ENCODE measurements at regions not wholly inside any gene's neighbourhood (a gene's known extent, or its start where the extent isn't known, plus 50 kb on each side); places are given as distances from the start of the nearest gene placed in this dataset.

DNA sequence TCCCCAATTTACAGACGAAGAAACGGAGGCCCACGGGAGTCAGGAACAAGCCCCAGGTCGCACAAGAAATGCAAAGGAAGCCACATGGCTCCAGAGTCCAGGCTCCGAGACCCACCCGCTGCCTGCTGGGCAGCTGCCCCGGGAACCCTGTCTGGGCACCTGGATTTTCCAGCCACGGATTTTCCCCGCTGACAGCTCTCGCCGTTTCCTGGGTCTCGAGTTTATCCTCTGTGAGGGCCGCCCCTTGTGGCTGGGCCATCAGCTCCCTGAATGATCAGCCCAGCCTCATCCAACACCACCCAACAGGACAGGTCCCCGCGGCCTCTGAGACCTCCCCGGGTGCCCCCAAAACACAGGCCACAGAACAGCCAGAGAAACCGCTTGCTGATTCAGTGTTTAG, 189.7 kb downstream of the BRD1 start:
- no peaks in the 10 kb centered on the region for H3K9me2 ChIP-seq (replicated peaks; ENCODE audit: low read length)
- ATAC-seq (no peak), DNase-seq (no peak)
- no peaks in the 10 kb centered on the region; the same call in 1 of the 2 replicates for H3K4me1 ChIP-seq (ENCODE audit: insufficient read depth, low read length)
- H3F3A ChIP-seq (ENCODE audit: low read length, unreplicated experiment) = no peaks in the 10 kb centered on the region
- TF ChIP-seq, protein P1, sequence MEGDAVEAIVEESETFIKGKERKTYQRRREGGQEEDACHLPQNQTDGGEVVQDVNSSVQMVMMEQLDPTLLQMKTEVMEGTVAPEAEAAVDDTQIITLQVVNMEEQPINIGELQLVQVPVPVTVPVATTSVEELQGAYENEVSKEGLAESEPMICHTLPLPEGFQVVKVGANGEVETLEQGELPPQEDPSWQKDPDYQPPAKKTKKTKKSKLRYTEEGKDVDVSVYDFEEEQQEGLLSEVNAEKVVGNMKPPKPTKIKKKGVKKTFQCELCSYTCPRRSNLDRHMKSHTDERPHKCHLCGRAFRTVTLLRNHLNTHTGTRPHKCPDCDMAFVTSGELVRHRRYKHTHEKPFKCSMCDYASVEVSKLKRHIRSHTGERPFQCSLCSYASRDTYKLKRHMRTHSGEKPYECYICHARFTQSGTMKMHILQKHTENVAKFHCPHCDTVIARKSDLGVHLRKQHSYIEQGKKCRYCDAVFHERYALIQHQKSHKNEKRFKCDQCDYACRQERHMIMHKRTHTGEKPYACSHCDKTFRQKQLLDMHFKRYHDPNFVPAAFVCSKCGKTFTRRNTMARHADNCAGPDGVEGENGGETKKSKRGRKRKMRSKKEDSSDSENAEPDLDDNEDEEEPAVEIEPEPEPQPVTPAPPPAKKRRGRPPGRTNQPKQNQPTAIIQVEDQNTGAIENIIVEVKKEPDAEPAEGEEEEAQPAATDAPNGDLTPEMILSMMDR (conservative IDR thresholded peaks at IDR 0.05; ENCODE audit: low read depth, low read length) = no peak
- no peak for TF ChIP-seq EZH2 (IDR thresholded peaks at IDR 0.05; ENCODE audit: low read length, unreplicated experiment)
- no peak for TF ChIP-seq EZH2phosphoT487 (IDR thresholded peaks at IDR 0.05; ENCODE audit: borderline replicate concordance, low read length)
- H3K27ac ChIP-seq (ENCODE audit: low read length) = no peak overlapping the region
- H3K36me3 ChIP-seq (ENCODE audit: low read depth, low read length) = no peaks in the 10 kb centered on the region
- no peak overlapping the region for H3K4me2 ChIP-seq (ENCODE audit: low read length)
- BruUV-seq (replicated peaks) = no TSS peak
- CTCF ChIA-PET = no interaction called here
- H2AFZ ChIP-seq (ENCODE audit: low read length) = no peak overlapping the region
- H3K9me3 ChIP-seq (ENCODE audit: low read length) = no peaks in the 10 kb centered on the region
- peaks cover 28% of the 10 kb centered on the region for H3K27me3 ChIP-seq (ENCODE audit: low read length)
- POLR2A ChIA-PET (ENCODE audit: unreplicated experiment) = no interaction called here
- no peaks in the 10 kb centered on the region for H4K20me1 ChIP-seq (ENCODE audit: low read length)
- H3K4me3 ChIP-seq (ENCODE audit: low read length) = no peak overlapping the region
- no peak overlapping the region for H3K9ac ChIP-seq (ENCODE audit: low read length)
- H3K79me2 ChIP-seq (ENCODE audit: low read length) = no peaks in the 10 kb centered on the region
- intact Hi-C loops (cut with micrococcal nuclease) = no loop called here

DNA sequence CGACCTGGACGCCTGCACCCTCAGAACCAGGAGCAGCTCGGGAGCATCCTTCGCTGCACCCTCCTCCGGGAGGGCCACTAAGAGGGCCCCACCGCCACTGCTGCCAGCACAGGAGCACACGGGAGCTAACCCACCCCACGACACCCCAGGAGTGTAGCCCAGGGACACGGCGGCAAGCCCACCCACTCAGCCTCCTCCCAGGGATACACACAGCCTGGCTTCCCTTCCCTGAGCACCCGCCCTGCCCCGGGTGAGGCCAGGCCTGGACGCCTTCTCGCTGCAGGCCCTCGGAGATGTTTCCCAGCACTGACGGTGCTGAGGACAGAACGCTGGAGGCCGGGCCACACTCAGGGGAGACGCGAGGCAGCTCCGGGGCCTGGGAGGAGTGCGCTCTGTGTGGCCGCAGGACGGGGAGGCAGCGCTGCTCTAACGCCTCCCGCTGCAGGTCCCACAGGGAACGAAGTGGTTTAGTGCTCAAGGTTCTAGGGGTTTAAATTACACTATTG, 190.4 kb downstream of the BRD1 start:
- no peaks in the 10 kb centered on the region; the same call in 1 of the 2 replicates for H3K4me1 ChIP-seq (ENCODE audit: insufficient read depth, low read length)
- H3K9ac ChIP-seq (ENCODE audit: low read length) = no peak overlapping the region
- BruUV-seq (replicated peaks) = no TSS peak
- no peak overlapping the region for H3K27ac ChIP-seq (ENCODE audit: low read length)
- CTCF ChIA-PET = no interaction called here
- H3K9me2 ChIP-seq (replicated peaks; ENCODE audit: low read length) = no peaks in the 10 kb centered on the region
- no peaks in the 10 kb centered on the region for H3K36me3 ChIP-seq (ENCODE audit: low read depth, low read length)
- H3F3A ChIP-seq (ENCODE audit: low read length, unreplicated experiment) = no peaks in the 10 kb centered on the region
- ATAC-seq (no peak), DNase-seq (no peak)
- H3K9me3 ChIP-seq (ENCODE audit: low read length) = no peaks in the 10 kb centered on the region
- TF ChIP-seq, protein P1 (conservative IDR thresholded peaks at IDR 0.05; ENCODE audit: low read depth, low read length) = no peak
- TF ChIP-seq EZH2 (IDR thresholded peaks at IDR 0.05; ENCODE audit: low read length, unreplicated experiment) = no peak
- TF ChIP-seq EZH2phosphoT487 (IDR thresholded peaks at IDR 0.05; ENCODE audit: borderline replicate concordance, low read length) = no peak
- POLR2A ChIA-PET (ENCODE audit: unreplicated experiment) = no interaction called here
- no peaks in the 10 kb centered on the region for H3K79me2 ChIP-seq (ENCODE audit: low read length)
- H4K20me1 ChIP-seq (ENCODE audit: low read length) = no peaks in the 10 kb centered on the region
- H3K27me3 ChIP-seq (ENCODE audit: low read length) = peaks cover 28% of the 10 kb centered on the region
- intact Hi-C loops (cut with micrococcal nuclease) = no loop called here
- H3K4me2 ChIP-seq (ENCODE audit: low read length) = no peak overlapping the region
- no peak overlapping the region for H2AFZ ChIP-seq (ENCODE audit: low read length)
- no peak overlapping the region for H3K4me3 ChIP-seq (ENCODE audit: low read length)

DNA sequence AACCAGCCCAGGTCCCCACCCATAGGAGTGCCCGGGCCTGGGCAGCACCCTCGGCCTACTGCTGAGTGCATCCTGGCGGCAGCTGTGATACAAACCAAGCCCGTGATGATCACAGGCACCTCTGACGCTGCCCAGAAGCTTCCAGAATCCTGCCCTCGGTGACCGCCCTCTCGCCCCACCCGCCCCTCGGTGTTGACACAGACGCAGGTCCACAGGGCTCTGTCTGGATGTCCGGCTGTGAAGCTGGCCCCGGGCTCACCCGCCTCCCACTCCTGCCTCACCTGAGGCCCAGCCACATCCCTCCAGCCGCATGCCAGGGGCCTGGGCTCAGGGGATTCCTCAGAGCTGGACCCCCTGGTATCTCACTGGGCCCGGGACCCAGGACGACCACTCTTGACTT, 191.0 kb downstream of the BRD1 start:
- TF ChIP-seq EZH2phosphoT487 (IDR thresholded peaks at IDR 0.05; ENCODE audit: borderline replicate concordance, low read length) (no peak), EZH2 (IDR thresholded peaks at IDR 0.05; ENCODE audit: low read length, unreplicated experiment) (no peak)
- TF ChIP-seq, protein P1 (conservative IDR thresholded peaks at IDR 0.05; ENCODE audit: low read depth, low read length) = no peak
- BruUV-seq (replicated peaks) = no TSS peak
- CTCF ChIA-PET = interaction anchor here (1.0 kb wide), 1 partner anchor 202 kb away, joined by 3 read pairs; no protein-coding TSS in a partner anchor

More for the DNA sequence above, 191.0 kb downstream of the BRD1 start:
- H3K27ac ChIP-seq (ENCODE audit: low read length) = no peak overlapping the region
- no peaks in the 10 kb centered on the region for H3K9me3 ChIP-seq (ENCODE audit: low read length)
- H3K4me1 ChIP-seq (ENCODE audit: insufficient read depth, low read length) = no peaks in the 10 kb centered on the region; the same call in 1 of the 2 replicates
- H4K20me1 ChIP-seq (ENCODE audit: low read length) = no peaks in the 10 kb centered on the region
- H3K9me2 ChIP-seq (replicated peaks; ENCODE audit: low read length) = no peaks in the 10 kb centered on the region
- H3K4me2 ChIP-seq (ENCODE audit: low read length) = no peak overlapping the region
- ATAC-seq (no peak), DNase-seq (no peak)
- H3F3A ChIP-seq (ENCODE audit: low read length, unreplicated experiment) = no peaks in the 10 kb centered on the region
- no peak overlapping the region for H3K4me3 ChIP-seq (ENCODE audit: low read length)
- H3K27me3 ChIP-seq (ENCODE audit: low read length) = peaks cover 34% of the 10 kb centered on the region
- H3K9ac ChIP-seq (ENCODE audit: low read length) = no peak overlapping the region
- intact Hi-C loops (cut with micrococcal nuclease) = no loop called here
- H3K36me3 ChIP-seq (ENCODE audit: low read depth, low read length) = no peaks in the 10 kb centered on the region
- no peaks in the 10 kb centered on the region for H3K79me2 ChIP-seq (ENCODE audit: low read length)
- POLR2A ChIA-PET (ENCODE audit: unreplicated experiment) = no interaction called here
- no peak overlapping the region for H2AFZ ChIP-seq (ENCODE audit: low read length)

Measured in PC-3 (cell line).